ENCODE measurements at regions not wholly inside any gene's neighbourhood (a gene's known extent, or its start where the extent isn't known, plus 50 kb on each side); places are given as distances from the start of the nearest gene placed in this dataset.

GRCh38 chr3:82236257-82236656 lies 474.8 kb upstream of the GBE1 start:
- Histone ChIP-seq H3K27ac (replicated peaks) (no peak overlapping the region), H3K4me3 (replicated peaks; ENCODE audit: insufficient read depth, low read length) (no peak overlapping the region), H3K27me3 (ENCODE audit: insufficient read depth, poor library complexity, severe bottlenecking) (no peaks in the 10 kb centered on the region)
- TF ChIP-seq SPI1 (IDR thresholded peaks at IDR 0.05; ENCODE audit: borderline replicate concordance, low read depth), result peak; percentile 64
- no peak for TF ChIP-seq POLR2AphosphoS5 (IDR thresholded peaks at IDR 0.05; ENCODE audit: low read depth)
- no peak for TF ChIP-seq REST (IDR thresholded peaks at IDR 0.05; ENCODE audit: insufficient replicate concordance, low read depth)
- DNase-seq (ENCODE audit: low read depth in 1 of 2, low spot score in 1 of 2), result no peak

- TF ChIP-seq CTCF (IDR thresholded peaks at IDR 0.05; ENCODE audit: insufficient read depth, low read length) (no peak), REST (IDR thresholded peaks at IDR 0.05; ENCODE audit: insufficient replicate concordance, low read depth) (no peak), POLR2AphosphoS5 (IDR thresholded peaks at IDR 0.05; ENCODE audit: low read depth) (no peak), GABPA (IDR thresholded peaks at IDR 0.05; ENCODE audit: low read depth) (no peak), SPI1 (IDR thresholded peaks at IDR 0.05; ENCODE audit: borderline replicate concordance, low read depth) (no peak)
- Histone ChIP-seq H3K4me3 (replicated peaks; ENCODE audit: insufficient read depth, low read length) (no peak overlapping the region), H3K27ac (replicated peaks) (no peak overlapping the region), H3K27me3 (ENCODE audit: insufficient read depth, poor library complexity, severe bottlenecking) (no peaks in the 10 kb centered on the region)
- no peak for DNase-seq (ENCODE audit: low read depth in 1 of 2, low spot score in 1 of 2)
Measured at GRCh38 chr3:82229397-82229796, 468.0 kb upstream of the GBE1 start.

- Histone ChIP-seq H3K4me3 (replicated peaks; ENCODE audit: insufficient read depth, low read length) (no peak overlapping the region), H3K27me3 (ENCODE audit: insufficient read depth, poor library complexity, severe bottlenecking) (no peaks in the 10 kb centered on the region), H3K27ac (replicated peaks) (no peak overlapping the region)
- TF ChIP-seq POLR2AphosphoS5 (IDR thresholded peaks at IDR 0.05; ENCODE audit: low read depth) (no peak), REST (IDR thresholded peaks at IDR 0.05; ENCODE audit: insufficient replicate concordance, low read depth) (no peak), GABPA (IDR thresholded peaks at IDR 0.05; ENCODE audit: low read depth) (no peak), CTCF (IDR thresholded peaks at IDR 0.05; ENCODE audit: insufficient read depth, low read length) (no peak), SPI1 (IDR thresholded peaks at IDR 0.05; ENCODE audit: borderline replicate concordance, low read depth) (no peak)
- DNase-seq (ENCODE audit: low read depth in 1 of 2, low spot score in 1 of 2), result no peak
Measured at GRCh38 chr3:82224661-82225060, 463.2 kb upstream of the GBE1 start.

- Histone ChIP-seq H3K27ac (replicated peaks) (no peak overlapping the region), H3K4me3 (replicated peaks; ENCODE audit: insufficient read depth, low read length) (no peak overlapping the region), H3K27me3 (ENCODE audit: insufficient read depth, poor library complexity, severe bottlenecking) (no peaks in the 10 kb centered on the region)
- TF ChIP-seq CTCF (IDR thresholded peaks at IDR 0.05; ENCODE audit: insufficient read depth, low read length), result no peak
- no peak for TF ChIP-seq SPI1 (IDR thresholded peaks at IDR 0.05; ENCODE audit: borderline replicate concordance, low read depth)
- no peak for TF ChIP-seq REST (IDR thresholded peaks at IDR 0.05; ENCODE audit: insufficient replicate concordance, low read depth)
- TF ChIP-seq POLR2AphosphoS5 (IDR thresholded peaks at IDR 0.05; ENCODE audit: low read depth), result no peak
- no peak for TF ChIP-seq GABPA (IDR thresholded peaks at IDR 0.05; ENCODE audit: low read depth)
- DNase-seq (ENCODE audit: low read depth in 1 of 2, low spot score in 1 of 2), result no peak
Measured at GRCh38 chr3:82222401-82222800, 461.0 kb upstream of the GBE1 start.

All from HL-60 (cell line).